Body of pancreas (tissue), 4 donors: ENCODE measurements at regions not wholly inside any gene's neighbourhood (a gene's known extent, or its start where the extent isn't known, plus 50 kb on each side); places are given as distances from the start of the nearest gene placed in this dataset.

Experiments used
- POLR2A ChIP-seq, 3 donors: fragments of 450-650 bp; IDR thresholded peaks; one replicate each; pipeline ENCODE4 v1.6.1; 2016; ENCODE audit warnings: antibody characterized with exemption in 3 of 3, mild to moderate bottlenecking in 2 of 3
- TF ChIP-seq, protein P1 (sequence below), 7 experiments: fragments of 450-650 bp in 4 of 7; fragments of 200-600 bp in 3 of 7; sonication (generic) in 3 of 7; IDR thresholded peaks; one replicate each; pipeline ENCODE4 v1.5.1; 2016 to 2019; ENCODE audit warnings: antibody characterized with exemption in 7 of 7

DNA sequence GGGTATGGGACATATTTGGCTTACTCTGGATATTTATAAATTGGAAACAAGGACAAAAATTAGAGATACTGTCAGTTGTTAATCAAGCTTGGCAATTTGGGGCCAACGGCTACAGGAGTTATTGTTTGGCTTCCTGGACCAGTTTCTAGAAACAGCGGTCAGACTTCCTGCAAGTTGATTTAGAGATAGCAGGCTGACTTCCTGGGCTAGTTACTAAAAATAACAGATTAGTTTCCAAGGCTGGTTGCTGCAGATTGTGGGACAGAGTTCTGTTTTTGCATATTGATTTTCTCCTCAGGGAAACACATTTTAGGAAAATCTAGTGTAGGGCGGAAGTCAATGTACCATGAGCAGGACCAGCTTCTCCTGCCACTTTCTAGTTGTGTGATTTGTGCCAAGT is 144.0 kb upstream of the TMPO start:
- TF ChIP-seq, protein P1, sequence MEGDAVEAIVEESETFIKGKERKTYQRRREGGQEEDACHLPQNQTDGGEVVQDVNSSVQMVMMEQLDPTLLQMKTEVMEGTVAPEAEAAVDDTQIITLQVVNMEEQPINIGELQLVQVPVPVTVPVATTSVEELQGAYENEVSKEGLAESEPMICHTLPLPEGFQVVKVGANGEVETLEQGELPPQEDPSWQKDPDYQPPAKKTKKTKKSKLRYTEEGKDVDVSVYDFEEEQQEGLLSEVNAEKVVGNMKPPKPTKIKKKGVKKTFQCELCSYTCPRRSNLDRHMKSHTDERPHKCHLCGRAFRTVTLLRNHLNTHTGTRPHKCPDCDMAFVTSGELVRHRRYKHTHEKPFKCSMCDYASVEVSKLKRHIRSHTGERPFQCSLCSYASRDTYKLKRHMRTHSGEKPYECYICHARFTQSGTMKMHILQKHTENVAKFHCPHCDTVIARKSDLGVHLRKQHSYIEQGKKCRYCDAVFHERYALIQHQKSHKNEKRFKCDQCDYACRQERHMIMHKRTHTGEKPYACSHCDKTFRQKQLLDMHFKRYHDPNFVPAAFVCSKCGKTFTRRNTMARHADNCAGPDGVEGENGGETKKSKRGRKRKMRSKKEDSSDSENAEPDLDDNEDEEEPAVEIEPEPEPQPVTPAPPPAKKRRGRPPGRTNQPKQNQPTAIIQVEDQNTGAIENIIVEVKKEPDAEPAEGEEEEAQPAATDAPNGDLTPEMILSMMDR (IDR thresholded peaks at IDR 0.05) = no peak
- no peak for TF ChIP-seq POLR2A (IDR thresholded peaks at IDR 0.05)
